ENCODE measurements at regions not wholly inside any gene's neighbourhood (a gene's known extent, or its start where the extent isn't known, plus 50 kb on each side); places are given as distances from the start of the nearest gene placed in this dataset.

DNA sequence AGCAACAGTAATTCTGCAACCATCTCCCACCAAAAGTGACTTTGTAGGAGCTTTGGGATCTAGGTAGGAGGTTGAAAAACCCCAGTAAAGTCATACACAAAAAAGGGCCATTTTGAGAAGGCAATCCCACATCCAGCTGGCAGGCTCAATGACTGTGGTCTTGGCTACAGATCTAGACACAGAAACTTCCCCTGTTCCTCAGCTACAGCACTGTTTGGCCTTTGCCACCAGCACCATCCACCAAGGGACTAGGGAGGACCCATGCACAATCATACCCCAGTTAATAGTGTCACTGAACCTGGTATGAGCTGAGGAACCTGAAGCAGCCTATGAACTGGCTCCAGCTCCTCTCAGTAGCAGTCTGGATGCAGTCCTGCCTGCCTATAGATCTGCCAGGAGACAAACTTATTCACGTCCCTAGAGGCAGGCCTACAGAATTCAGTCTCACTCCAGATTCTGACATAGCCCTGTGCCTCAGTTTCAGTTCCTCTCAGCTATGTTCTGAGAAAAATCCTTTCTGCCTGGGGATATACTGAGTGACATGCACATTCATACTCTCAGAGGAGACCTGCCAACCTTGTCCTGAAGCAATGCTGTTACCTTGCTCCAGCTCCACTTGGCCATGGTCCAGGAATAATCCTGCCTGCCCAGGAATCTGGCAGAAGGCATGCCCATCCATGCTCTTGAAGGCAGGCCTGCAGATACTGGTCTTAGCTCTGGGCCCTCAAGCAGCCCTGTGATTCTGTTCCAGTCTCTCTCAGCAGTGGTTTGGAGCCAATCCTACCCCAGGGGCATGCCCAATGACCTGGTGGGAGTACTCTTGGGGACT, 2048.3 kb upstream of the PCDH20 start:
- TF ChIP-seq POLR2AphosphoS5 (IDR thresholded peaks at IDR 0.05; ENCODE audit: borderline replicate concordance, low read depth, low read length) (no peak), EZH2 (IDR thresholded peaks at IDR 0.05) (no peak)
